Prostate gland (tissue), 2 donors: ENCODE measurements at regions not wholly inside any gene's neighbourhood (a gene's known extent, or its start where the extent isn't known, plus 50 kb on each side); places are given as distances from the start of the nearest gene placed in this dataset.

Source experiments
- DNase-seq: peaks from one replicate; pipeline ENCODE4 v3.0.0-alpha.2; 2019; ENCODE audit warnings: low spot score
- H3K27ac ChIP-seq, 2 donors: fragments of 200-600 bp; sonication (generic); 2 replicates each; pipeline ENCODE4 v1.5.1; 2017 to 2019
- H3K27me3 ChIP-seq: fragments of 200-600 bp; sonication (generic); replicated peaks from 2 replicates; pipeline ENCODE4 v1.5.1; 2019; ENCODE audit not compliant: insufficient read depth
- H3K36me3 ChIP-seq, 2 donors: fragments of 200-600 bp; sonication (generic); 1 replicate in 1 of 2; 2 replicates in 1 of 2; pipeline versions ENCODE4 v1.5.1 to v1.8.1; 2017 to 2019
- H3K4me1 ChIP-seq: fragments of 200-600 bp; sonication (generic); replicated peaks from 2 replicates; pipeline ENCODE4 v1.5.1; 2019
- H3K4me3 ChIP-seq, 2 donors: fragments of 200-600 bp; sonication (generic); 2 replicates each; pipeline ENCODE4 v1.5.1; 2017 to 2019
- H3K9me3 ChIP-seq: fragments of 200-600 bp; sonication (generic); 2 replicates; pipeline ENCODE4 v1.5.1; 2017
- CTCF ChIP-seq, 4 experiments: fragments of 200-600 bp in 2 of 4; fragments of 450-650 bp in 2 of 4; sonication (generic) in 2 of 4; IDR thresholded peaks; 1 replicate in 3 of 4; 2 replicates in 1 of 4; pipeline ENCODE4 v1.5.1; 2016 to 2019; ENCODE audit warnings: antibody characterized with exemption in 4 of 4, mild to moderate bottlenecking in 2 of 4, moderate library complexity in 2 of 4
- POLR2A ChIP-seq: fragments of 450-650 bp; IDR thresholded peaks from one replicate; pipeline ENCODE4 v1.6.1; 2016; ENCODE audit warnings: antibody characterized with exemption, mild to moderate bottlenecking
- POLR2AphosphoS5 ChIP-seq: sonication (generic); formaldehyde crosslinking; IDR thresholded peaks from one replicate; pipeline ENCODE4 v1.6.1; 2017; ENCODE audit warnings: antibody characterized with exemption
- WGBS: methylation state at CpG from one replicate; pipeline ENCODE4 v1.1.5; 2018; 5-methylcytosine and 5-hydroxymethylcytosine counted together
- intact Hi-C: fragments of 100-400 bp; cut with DNase I; formaldehyde crosslinking; loops from one replicate; pipeline ENCODE4 v1.14.2; 2022

- Histone ChIP-seq H3K27me3 (no peaks in the 10 kb centered on the region), H3K27ac (no peak overlapping the region), H3K9me3 (no peaks in the 10 kb centered on the region), H3K36me3 (no peaks in the 10 kb centered on the region), H3K4me3 (no peak overlapping the region), H3K4me1 (no peaks in the 10 kb centered on the region)
- 7% methylated on average over 3 of the region's 3 CpGs for WGBS
- intact Hi-C loops = no loop called here
- DNase-seq = no peak
- TF ChIP-seq CTCF (IDR thresholded peaks at IDR 0.05) (no peak), POLR2A (no peak), POLR2AphosphoS5 (peak; percentile 46)
Observed at GRCh38 chr9:7578951-7579350, 220.6 kb downstream of the DMAC1 start.

- 93% methylated on average over 1 of the region's 1 CpG for WGBS
- Histone ChIP-seq H3K9me3 (no peaks in the 10 kb centered on the region), H3K27ac (no peak overlapping the region), H3K4me3 (no peak overlapping the region), H3K36me3 (no peaks in the 10 kb centered on the region), H3K4me1 (no peaks in the 10 kb centered on the region), H3K27me3 (no peaks in the 10 kb centered on the region)
- intact Hi-C loops = loop anchor here (5.0 kb wide), 1 partner anchor 1327 kb away; no protein-coding TSS in a partner anchor
- TF ChIP-seq CTCF (IDR thresholded peaks at IDR 0.05) (peak; percentile 58 to 79 (median 66)), POLR2AphosphoS5 (no peak)
- DNase-seq = peak; percentile 27
Observed at GRCh38 chr9:7570107-7570720, 229.4 kb downstream of the DMAC1 start.

GRCh38 chr9:7567687-7568086, 231.9 kb downstream of the DMAC1 start:
- intact Hi-C loops = no loop called here
- WGBS = 72% methylated on average over 2 of the region's 2 CpGs

GRCh38 chr9:7561527-7562080, 238.0 kb downstream of the DMAC1 start:
- Histone ChIP-seq H3K27ac (no peak overlapping the region), H3K4me3 (no peak overlapping the region)
- TF ChIP-seq POLR2A (no peak), CTCF (IDR thresholded peaks at IDR 0.05) (no peak), POLR2AphosphoS5 (no peak)

More at GRCh38 chr9:7567687-7568086, 231.9 kb downstream of the DMAC1 start:
- H3K27ac ChIP-seq = no peak overlapping the region
- H3K4me1 ChIP-seq = no peaks in the 10 kb centered on the region
- DNase-seq = no peak
- H3K9me3 ChIP-seq = no peaks in the 10 kb centered on the region
- H3K4me3 ChIP-seq = no peak overlapping the region
- TF ChIP-seq POLR2A = no peak
- TF ChIP-seq CTCF (IDR thresholded peaks at IDR 0.05) = no peak
- no peak for TF ChIP-seq POLR2AphosphoS5
- H3K27me3 ChIP-seq = no peaks in the 10 kb centered on the region
- no peaks in the 10 kb centered on the region for H3K36me3 ChIP-seq

More at GRCh38 chr9:7561527-7562080, 238.0 kb downstream of the DMAC1 start:
- Histone ChIP-seq H3K36me3 (no peaks in the 10 kb centered on the region), H3K9me3 (no peaks in the 10 kb centered on the region), H3K27me3 (no peaks in the 10 kb centered on the region), H3K4me1 (no peaks in the 10 kb centered on the region)
- WGBS = 63% methylated on average over 6 of the region's 6 CpGs
- DNase-seq = no peak
- intact Hi-C loops = no loop called here
